Hepatocyte (in vitro differentiated cells): ENCODE measurements at regions not wholly inside any gene's neighbourhood (a gene's known extent, or its start where the extent isn't known, plus 50 kb on each side); places are given as distances from the start of the nearest gene placed in this dataset.

Experiments
- CTCF ChIP-seq: fragments of 200-600 bp; sonication (generic); IDR thresholded peaks from 2 replicates; pipeline ENCODE4 v1.5.1; 2016; ENCODE audit warnings: antibody characterized with exemption, mild to moderate bottlenecking; ENCODE audit not compliant: poor library complexity
- EZH2 ChIP-seq: fragments of 200-600 bp; sonication (generic); IDR thresholded peaks from 2 replicates; pipeline ENCODE4 v1.6.1; 2016; ENCODE audit warnings: antibody characterized with exemption, mild to moderate bottlenecking, borderline replicate concordance

GRCh38 chr1:96039910-96040309 lies 681.7 kb upstream of the PTBP2 start:
- TF ChIP-seq CTCF (no peak), EZH2 (no peak)
